GM19455 (cell line): ENCODE measurements at regions not wholly inside any gene's neighbourhood (a gene's known extent, or its start where the extent isn't known, plus 50 kb on each side); places are given as distances from the start of the nearest gene placed in this dataset.
"Not testable (repeated sequence)": the region's sequence is repeated elsewhere in the genome, so short reads cannot be mapped to it uniquely, and the experiment has no call there.

Source experiments
- ATAC-seq: cut with Tn5 transposase; IDR thresholded peaks from one replicate; pipeline ENCODE4 v1.9.1; 2021; ENCODE audit not compliant: unreplicated experiment

DNA sequence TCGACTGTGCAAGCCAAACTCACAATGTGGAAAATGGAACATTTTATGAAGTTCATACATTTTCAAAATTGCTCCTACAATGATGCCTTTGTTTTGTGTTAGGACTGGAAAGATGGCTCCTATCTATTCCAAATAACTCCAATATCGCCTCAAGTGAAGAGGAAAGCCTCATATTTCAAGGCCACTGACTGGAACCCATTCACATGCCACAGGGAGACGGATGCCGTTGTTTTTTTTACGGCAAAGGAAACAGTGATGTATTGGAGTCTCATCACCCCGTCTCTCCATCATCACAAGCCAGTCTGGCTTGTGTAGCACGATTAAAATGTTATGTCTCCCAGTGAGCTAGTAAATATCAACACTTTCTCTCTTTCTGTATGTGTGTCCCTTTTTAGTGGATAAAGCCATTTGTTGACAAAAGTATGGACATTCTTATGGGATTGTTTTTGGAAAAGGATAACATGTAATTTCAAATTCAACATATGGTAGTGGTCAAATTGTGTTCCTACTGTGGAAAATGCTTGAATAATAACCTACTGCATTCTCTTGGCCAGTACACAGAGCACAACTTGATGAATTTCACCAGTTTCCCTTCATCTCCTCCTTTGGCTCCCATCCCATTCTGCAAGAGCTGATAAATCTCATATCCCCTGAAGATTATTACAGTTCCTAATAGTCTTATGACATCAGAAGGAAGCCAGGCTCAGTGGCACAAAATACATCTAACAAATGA lies 109.5 kb upstream of the PITRM1 start:
- ATAC-seq = no peak

DNA sequence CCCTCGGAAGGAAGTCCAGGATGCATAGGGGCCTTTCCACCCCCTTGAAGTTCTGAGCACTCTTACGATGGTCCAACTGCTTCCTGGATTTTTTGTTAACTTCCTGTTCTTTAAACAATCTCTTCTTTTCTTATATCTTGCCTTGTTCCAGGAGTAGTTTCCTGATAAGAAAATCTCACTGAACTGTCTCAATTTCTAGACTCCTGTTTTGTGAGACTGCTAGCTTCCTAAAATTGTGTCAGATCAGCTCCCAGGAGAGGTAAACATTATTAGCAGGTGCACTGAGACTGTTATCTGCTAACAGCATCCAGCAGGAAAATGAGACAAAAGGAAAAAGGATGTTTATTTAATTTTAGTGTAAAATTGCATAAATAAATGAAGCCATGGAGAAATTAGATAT lies 106.2 kb upstream of the PITRM1 start:
- ATAC-seq = no peak

DNA sequence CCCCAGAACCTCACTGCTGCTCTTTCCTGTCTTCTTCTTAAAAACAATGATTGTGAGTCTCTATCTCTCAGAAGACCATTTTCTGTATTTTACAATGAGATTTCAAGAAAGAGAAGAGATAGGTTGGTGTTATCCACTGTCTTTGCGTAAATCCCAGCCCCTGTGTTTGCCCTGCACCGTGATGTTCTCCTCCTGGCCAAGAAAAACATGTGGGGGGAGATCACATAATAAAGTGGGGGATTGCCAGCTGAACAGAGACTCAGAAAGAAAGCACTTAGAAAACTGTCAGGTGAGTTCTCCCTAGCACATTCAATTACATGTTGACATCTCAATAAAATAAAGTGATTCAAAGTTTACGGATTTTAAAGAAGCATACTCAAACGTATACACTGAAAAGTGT lies 105.0 kb upstream of the PITRM1 start:
- no peak for ATAC-seq

DNA sequence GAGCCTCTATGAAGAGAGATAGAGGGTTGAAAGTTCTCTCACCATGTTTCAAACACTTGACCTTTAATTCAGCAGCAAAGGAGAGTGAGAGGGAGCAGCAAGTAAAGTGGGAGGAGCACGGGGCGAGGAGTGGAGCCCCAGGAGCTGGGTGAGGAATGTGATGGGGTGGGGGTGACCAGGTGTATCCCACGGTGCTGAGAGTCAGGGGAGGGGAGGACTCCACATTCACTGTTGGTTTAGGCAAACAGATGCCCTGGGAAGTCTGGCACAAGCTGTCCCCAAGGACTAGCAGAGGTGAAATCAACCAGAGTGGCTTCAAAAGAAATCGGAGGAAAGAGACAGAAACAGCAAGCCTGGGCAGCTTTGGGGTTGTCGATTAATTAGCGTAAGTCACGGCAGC lies 101.8 kb upstream of the PITRM1 start:
- ATAC-seq = no peak

DNA sequence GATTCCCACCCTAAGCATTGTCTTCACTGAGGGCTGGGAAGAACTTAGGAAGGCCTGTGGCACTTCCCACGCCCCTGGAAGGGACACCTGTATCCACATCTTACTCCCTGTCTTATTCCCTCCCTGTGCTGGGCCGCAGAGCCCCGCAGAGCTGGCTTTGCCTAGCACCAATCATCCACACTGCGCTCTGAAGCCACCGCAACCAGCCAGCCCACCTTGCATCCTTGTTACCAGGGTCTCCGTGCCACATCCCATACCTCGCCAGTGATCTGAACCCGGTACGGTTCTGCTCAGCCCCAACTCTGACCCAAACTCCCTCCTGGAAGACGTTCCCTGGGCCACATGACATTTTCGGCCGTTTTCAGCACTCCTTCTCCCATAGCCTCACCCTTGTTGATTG lies 101.4 kb upstream of the PITRM1 start:
- no peak for ATAC-seq

DNA sequence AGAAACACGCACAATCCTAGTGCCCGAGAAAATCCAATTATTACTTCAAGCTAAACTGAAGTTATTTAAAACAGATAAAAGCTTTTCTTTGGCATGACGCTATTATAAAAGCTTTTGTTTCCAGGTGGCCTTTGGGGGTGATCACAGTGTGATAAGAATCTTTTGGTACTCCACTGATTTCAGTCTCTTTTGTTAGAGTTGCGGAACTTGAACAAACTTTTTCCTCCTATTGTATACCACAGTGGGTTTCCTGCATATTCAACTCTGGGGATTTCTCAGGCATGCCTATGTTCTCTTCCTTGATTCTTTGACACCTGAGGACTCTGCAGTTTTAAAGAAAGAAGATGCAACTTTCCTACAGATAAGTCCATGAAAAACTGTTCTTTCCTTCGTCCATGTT lies 99.7 kb upstream of the PITRM1 start:
- no peak for ATAC-seq

DNA sequence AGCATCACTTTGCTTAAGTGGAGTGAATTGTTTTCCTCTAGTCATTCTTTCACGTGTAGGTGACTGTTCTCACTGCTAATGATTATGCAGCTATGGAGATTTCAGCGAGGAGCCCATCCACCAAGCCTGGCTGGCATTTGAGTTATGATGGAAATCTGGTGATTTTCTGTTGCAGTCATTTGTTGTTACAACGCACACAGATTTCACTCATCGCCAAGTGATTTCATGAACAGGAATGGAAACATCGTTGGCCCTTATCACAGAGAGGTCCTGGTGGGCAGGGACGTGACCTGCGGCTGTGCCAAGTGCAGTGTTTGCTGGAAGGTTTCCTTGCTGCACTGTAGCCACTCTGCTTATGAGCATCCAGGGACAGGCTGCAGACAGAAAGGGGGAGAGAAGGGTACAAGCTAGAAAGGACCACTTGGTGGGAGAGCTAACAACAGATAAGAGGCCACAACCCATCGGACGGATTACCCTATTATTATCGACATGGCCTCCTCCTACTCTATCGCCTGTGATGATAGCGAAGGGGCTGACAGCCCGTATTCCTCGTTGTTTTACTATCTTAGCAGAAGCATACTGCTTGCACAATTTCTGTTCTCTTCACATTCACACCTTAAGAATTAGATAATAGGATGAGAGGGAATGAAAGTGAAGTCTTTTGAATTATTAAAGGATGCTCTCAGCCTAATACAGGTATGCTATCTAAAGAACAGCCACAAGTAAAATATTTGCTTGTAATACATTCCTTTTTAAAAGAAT lies 99.0 kb upstream of the PITRM1 start:
- no peak for ATAC-seq

DNA sequence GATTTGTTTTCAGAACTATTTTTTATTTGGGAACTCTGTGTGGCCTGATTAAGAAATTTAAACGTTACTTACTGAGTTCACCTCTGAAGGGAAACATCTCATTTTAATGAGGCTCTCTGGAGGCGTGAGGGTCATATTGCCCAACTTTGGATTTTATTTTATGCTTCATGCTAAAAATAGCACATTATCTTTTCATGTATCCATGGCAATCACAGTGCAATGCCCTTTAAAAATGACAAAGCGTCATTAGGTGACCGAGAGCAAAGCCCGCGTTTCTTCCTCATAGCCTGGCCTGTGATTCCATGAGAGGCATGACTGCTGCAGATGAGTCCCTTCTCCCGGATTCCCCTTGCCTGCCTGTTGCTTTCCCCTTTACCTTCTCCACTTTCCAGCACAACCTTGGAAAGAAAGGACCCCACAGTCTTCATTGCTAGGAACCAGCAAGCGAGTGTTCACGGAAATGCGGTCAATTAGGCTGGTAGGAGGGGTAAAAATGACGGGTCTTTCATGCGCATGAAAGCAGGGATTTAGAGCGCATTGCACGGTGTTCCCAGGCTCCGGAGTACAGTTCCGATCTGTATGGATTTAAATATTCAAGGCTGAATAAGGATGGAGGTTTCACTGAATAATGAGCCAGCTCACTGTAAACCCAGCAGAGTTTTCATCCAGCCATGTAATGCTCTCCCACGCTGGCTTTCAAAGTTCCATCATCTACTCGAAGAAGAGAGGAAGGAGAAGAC lies 98.2 kb upstream of the PITRM1 start:
- no peak for ATAC-seq

DNA sequence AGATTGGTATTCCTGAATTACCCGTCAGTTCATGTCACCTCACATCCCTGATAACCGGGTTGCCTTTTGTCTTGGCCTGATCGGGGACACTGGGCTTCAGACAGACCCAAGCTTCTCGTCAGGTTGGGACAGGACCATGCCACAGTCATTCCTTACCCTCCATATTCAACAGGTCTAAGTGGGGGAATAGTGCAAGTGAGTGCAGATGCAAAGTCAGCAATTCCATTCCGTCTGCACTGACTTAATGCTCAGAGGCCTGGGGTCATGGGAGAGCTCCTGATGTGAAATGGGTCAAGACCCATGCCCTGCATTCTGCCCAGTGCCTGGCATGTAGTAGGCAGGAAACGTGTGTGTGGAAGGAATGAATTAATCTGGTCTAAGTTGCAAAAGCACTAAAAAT lies 95.4 kb upstream of the PITRM1 start:
- ATAC-seq = no peak

DNA sequence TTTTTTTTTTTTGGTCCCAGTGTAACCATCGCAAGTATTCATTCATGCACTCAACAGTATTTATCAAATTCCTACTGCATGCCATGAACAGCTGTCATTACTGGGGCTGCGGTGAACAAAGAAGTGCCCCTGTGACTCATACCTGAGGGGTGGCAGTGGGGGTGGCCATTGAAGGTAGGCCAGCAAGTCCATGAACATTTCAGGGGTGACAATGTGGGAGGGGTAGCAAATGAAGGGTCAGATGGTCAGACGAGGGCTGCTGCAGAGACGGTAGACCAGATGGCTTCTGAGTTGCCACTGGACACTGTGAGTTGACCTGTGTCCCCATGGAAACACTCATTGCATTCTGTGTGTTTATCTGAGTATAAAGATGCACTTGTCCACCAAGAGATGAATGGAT lies 92.5 kb upstream of the PITRM1 start:
- ATAC-seq = no peak

DNA sequence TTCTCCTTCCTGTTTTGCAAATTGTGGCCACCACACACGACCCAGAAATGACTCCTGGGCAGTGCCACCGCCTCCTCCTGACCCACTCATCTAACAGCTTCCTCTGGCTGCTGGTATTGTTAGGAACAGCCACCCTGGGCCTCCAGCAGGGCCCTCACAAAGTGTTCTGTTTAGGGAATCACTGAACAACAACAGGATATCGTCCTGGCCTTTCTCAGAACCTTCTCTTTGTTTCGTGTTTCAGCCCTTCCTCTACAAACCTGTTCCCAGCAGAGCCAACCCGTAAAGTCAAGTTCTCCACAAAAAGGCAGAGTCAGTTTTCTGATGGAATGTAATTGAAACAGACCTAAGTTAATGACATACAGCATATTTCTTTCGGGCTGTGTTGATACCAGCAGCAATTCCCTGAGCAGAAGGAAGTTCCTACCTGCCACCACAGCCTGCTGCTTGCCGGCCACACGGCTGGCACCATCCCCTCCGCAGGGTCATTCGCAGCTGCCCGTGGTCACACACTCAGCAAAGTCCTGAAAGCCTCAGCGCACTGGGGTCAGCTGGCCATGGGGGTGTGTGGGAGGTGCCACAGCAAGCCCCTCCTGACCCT lies 91.7 kb upstream of the PITRM1 start:
- ATAC-seq = no peak

DNA sequence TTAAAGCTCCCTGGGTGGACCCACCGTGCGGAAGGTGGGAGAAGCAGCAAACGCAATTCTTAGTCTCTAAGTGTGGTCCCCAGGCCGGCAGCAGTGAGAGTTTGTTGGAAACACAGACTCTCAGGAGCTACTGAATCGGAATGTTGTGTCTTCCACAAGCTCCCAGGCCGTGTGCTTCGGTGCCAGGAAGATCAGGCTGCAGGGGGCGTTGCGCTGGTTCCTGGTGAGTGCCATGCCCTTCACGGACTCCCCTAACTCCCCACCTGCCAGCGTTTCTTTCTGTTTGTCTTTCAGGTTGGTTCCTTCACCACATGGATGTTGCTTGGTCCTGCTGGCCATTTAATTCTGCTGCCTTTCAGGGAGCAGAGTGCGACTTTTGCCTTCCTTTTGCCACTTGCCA lies 91.2 kb upstream of the PITRM1 start:
- ATAC-seq = no peak

DNA sequence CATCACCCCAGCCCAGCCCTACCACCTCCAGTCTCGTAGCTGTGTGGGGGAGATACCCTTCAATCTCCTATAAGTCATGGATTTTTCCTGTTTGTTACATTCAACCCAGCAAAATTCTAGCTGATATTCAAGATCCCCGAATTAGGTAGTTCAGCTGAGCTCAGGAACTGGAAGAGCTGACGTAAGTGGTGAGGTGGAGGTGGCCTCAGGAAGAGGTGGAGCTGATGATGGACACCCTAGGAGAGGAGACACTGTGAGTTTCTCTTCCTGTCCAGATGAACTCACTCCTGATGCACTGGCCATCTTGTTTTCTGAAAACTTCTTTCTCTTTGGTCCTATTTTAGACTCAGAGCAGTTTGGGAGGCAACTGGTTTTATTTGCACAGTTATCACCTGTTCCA lies 90.5 kb upstream of the PITRM1 start:
- no peak for ATAC-seq

DNA sequence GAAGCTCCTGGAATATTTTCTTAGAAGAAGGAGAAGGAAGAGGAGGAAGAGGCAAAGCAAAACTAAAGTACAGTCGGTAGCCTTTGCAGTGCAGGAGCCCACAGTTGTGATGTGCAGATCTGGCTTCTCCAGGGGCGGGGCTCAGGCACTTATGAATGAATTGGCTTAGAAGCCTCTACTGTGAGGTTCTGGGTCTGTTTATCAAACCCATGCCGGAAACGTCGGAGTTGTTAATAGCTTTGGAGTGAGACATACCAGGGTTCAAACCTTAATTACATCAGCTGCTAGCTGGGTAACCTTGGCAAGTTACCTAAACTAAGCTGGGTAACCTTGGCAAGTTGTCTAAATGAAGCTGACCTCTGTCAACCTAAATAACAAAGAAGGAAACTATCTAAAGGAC lies 89.3 kb upstream of the PITRM1 start:
- ATAC-seq = no peak

DNA sequence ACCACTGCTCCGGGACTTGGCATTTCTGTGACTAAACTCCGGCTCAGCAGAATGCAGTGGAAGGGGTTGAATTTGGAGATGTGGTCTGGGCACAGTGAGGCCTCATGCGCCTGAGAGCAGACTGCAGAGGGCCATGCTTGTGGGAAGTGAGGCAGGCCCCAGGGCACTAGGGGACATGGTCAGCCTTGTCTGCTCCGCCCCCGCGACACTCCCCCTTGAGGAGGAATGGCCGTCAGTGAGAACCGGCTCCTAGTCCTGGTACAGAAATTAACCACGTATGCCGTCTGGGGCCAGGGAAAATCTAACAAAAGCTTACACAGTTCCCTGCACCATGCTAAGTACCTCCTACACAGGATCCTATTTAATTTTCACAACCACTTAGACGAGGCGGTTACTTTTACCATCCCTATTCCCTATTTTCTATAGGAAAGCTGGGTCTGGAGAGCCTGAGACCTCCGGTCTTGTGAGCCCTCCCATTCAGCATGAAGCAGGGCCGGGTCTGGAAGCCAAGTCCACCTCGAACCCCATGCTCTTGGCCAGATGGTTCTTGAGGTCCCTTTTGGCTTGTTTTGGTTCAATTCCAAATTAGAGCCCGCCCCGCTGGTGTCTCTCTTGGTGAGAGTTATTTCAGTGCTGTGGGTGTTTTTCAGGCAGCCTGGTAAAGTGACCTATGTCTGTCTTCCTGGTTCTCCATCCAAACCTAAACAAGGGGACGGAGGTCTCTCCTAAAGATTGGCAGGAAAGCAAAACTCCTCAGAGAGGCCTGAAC lies 87.7 kb upstream of the PITRM1 start:
- no peak for ATAC-seq

DNA sequence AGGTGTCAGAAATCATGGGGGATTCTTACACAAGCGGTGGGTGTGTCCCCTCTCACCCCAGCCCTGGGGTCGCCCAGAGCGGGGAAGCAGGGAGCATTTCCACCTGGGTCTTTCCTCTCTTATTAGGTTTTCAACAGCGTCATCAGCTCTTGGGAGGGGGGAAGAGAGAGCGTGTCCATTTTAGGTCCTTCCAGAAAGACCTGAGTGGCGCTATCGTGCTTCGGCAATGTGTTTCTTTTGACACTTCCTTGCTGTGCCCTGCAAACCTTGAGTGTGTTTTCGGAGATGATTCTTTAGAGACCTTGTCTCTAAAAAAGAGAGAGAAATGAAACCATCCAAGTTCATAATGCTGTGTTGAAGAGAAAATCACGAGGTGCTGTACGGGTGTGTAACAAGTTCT lies 86.9 kb upstream of the PITRM1 start:
- no peak for ATAC-seq

DNA sequence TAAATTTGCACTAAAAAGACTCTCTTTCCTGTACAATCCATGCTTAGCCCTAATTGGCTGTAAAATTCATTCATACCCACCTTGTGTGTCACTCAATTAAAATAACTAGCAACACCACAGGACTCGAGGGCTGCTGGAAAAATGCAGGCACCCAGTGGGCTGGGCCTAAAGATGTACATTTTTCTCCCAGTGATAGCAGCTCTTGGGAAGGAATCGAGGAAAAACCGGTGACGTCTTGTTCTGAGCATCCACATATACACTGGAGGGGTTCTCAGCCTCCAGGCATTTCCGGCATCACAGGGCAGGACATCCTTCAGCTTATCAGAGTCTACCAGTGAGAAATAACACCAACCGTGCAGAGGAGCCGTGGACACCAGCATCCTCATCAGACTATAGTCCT lies 85.8 kb upstream of the PITRM1 start:
- no peak for ATAC-seq

DNA sequence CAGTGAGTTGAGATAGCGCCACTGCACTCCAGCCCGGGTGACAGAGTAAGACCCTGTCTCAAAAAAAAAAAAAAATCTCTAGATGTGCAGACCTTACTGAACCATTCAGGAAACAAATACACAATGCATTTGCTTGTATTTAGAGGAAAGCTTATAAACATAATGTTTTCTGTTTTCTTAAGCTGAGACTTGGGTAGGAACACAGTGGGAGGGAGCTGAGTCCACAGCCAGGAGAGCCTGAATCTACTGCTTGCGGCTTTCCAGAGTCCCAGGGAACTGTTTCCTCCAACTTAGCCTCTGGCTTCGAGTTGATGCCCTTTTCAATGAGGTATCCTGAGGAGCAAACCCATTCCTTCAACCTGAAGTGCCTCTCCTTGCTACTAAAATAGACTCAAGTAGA lies 83.0 kb upstream of the PITRM1 start:
- ATAC-seq = no peak

DNA sequence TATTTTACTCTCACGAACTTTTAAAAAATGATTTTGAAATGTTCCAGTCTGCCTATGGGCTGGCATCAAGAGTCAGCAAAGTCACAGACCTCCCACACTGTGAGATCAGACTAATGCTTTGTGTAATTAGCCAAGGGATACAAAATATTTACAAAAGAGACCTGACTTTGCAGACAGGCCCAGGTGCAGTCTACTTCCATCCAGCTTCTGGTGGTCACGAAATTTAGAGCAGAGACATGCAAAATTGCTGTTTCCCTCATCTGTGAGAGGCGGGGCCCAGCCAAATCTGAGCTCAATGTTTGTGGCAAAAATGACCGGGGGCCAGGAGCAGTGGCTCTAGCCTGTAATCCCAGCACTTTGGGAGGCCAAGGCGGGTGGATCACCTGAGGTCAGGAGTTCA lies 82.5 kb upstream of the PITRM1 start:
- no peak for ATAC-seq

DNA sequence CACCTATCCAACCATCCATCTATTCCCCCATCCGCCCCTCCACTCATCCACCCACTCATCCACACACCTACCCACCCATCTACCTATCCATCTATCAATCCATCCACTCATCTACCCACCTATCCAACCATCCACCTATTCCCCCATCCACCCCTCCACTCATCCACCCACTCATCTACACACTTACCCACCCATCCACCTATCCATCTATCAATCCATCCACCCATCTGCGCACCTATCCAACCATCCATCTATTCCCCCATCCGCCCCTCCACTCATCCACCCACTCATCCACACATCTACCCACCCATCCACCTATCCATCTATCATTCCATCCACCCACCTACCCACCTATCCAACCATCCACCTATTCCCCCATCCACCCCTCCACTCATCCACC lies 81.4 kb upstream of the PITRM1 start:
- not testable (repeated sequence) for ATAC-seq

DNA sequence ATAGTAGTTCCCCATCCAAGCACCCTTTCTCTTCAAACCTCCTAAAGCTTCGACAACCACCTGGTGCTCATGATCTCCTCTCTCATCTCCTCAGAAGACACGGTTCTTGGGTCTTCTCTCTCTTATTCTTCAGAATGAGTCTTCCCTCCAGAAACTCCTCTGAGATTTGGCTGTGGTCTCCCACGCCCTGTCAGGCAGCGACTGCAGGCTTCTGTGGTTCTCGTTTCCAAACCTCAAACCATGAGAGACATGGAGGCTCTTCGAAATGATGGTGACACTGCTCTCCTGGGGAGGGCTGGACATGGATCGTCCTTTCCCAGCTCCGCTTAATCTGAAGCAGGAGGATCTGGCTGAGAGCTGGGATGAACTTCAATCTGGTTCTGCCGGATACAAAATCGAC lies 78.6 kb upstream of the PITRM1 start:
- ATAC-seq = no peak
